ENCODE measurements at regions not wholly inside any gene's neighbourhood (a gene's known extent, or its start where the extent isn't known, plus 50 kb on each side); places are given as distances from the start of the nearest gene placed in this dataset.

DNA sequence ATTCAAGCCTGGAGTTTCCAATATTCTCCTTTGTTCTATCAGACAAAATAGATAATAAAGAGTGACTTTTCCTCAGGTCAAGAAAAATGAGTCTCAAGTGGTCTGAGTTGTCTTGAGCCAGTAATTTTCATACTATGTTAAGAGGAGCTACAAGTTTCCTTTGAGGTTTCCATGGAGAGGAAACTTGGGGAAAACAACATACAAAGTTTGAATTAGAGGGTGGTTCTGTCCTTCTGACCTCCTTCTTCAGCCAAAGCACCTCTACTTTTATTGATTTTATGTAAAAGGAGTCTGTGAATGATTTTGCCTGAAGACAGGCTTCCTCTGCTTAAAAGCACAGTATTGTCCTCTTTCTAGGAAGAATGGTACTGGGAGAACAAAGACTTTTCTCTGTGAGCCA, 497.2 kb upstream of the PKN2 start:
- TF ChIP-seq, protein P1, sequence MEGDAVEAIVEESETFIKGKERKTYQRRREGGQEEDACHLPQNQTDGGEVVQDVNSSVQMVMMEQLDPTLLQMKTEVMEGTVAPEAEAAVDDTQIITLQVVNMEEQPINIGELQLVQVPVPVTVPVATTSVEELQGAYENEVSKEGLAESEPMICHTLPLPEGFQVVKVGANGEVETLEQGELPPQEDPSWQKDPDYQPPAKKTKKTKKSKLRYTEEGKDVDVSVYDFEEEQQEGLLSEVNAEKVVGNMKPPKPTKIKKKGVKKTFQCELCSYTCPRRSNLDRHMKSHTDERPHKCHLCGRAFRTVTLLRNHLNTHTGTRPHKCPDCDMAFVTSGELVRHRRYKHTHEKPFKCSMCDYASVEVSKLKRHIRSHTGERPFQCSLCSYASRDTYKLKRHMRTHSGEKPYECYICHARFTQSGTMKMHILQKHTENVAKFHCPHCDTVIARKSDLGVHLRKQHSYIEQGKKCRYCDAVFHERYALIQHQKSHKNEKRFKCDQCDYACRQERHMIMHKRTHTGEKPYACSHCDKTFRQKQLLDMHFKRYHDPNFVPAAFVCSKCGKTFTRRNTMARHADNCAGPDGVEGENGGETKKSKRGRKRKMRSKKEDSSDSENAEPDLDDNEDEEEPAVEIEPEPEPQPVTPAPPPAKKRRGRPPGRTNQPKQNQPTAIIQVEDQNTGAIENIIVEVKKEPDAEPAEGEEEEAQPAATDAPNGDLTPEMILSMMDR (IDR thresholded peaks at IDR 0.05; ENCODE audit: low read depth, low read length, missing input control), result no peak
- no peak for TF ChIP-seq RAD21 (IDR thresholded peaks at IDR 0.05)
- no peak for TF ChIP-seq REST (IDR thresholded peaks at IDR 0.05)
- TF ChIP-seq MAX (IDR thresholded peaks at IDR 0.05), result no peak
- TF ChIP-seq HNF4G (IDR thresholded peaks at IDR 0.05), result no peak
